Fibroblast of lung (primary cell): ENCODE measurements at regions not wholly inside any gene's neighbourhood (a gene's known extent, or its start where the extent isn't known, plus 50 kb on each side); places are given as distances from the start of the nearest gene placed in this dataset.

Source experiments
- DNase-seq, 2 donors: peaks; one replicate each; pipeline versions ENCODE4 v3.0.0 to v3.0.0-alpha.2; 2010; ENCODE audit warnings: low read depth in 2 of 2
- H2AFZ ChIP-seq: 2 replicates; pipeline ENCODE4 v1.5.1; 2012; ENCODE audit warnings: low read length, control low read depth, inconsistent platforms
- H3K27ac ChIP-seq: 2 replicates; pipeline ENCODE4 v1.5.1; 2011; ENCODE audit warnings: low read length, control low read depth; ENCODE audit not compliant: insufficient read depth
- H3K27me3 ChIP-seq: 2 replicates; pipeline ENCODE4 v1.5.1; 2011; ENCODE audit warnings: mild to moderate bottlenecking, low read length; ENCODE audit not compliant: control insufficient read depth, insufficient read depth
- H3K36me3 ChIP-seq: 2 replicates; pipeline ENCODE4 v1.5.1; 2011; ENCODE audit warnings: low read length; ENCODE audit not compliant: control insufficient read depth, insufficient read depth
- H3K4me1 ChIP-seq: 2 replicates; pipeline ENCODE4 v1.5.1; 2011; ENCODE audit warnings: low read length; ENCODE audit not compliant: control insufficient read depth, insufficient read depth; ENCODE audit errors: extremely low read depth
- H3K4me2 ChIP-seq: 2 replicates; pipeline ENCODE4 v1.5.1; 2011; ENCODE audit warnings: low read length, control low read depth; ENCODE audit not compliant: insufficient read depth; ENCODE audit errors: extremely low read depth
- H3K4me3 ChIP-seq, 4 experiments: fragments of 200-600 bp in 1 of 4; sonication (generic) in 1 of 4; replicated peaks in 1 of 4; 2 replicates each; pipeline ENCODE4 v1.5.1; 2011 to 2016; ENCODE audit warnings: low read length in 4 of 4, low read depth in 3 of 4, mild to moderate bottlenecking in 3 of 4, control low read depth in 2 of 4, inconsistent platforms in 1 of 4, mixed read lengths in 1 of 4; ENCODE audit not compliant: insufficient read depth in 1 of 4; ENCODE audit errors: control extremely low read depth in 1 of 4
- H3K79me2 ChIP-seq: 2 replicates; pipeline ENCODE4 v1.5.1; 2012; ENCODE audit warnings: mild to moderate bottlenecking, low read length, inconsistent platforms; ENCODE audit not compliant: control insufficient read depth, insufficient read depth
- H3K9ac ChIP-seq: 2 replicates; pipeline ENCODE4 v1.5.1; 2011; ENCODE audit warnings: mild to moderate bottlenecking, low read length, control low read depth; ENCODE audit not compliant: insufficient read depth
- H3K9me3 ChIP-seq: 2 replicates; pipeline ENCODE4 v1.5.1; 2012; ENCODE audit warnings: low read depth, low read length; ENCODE audit not compliant: control insufficient read depth, insufficient read depth
- H4K20me1 ChIP-seq: 2 replicates; pipeline ENCODE4 v1.5.1; 2011; ENCODE audit warnings: low read length; ENCODE audit not compliant: control insufficient read depth, insufficient read depth; ENCODE audit errors: extremely low read depth
- CTCF ChIP-seq, 2 donors: IDR thresholded peaks in 1 of 2; conservative IDR thresholded peaks in 1 of 2; 1 replicate in 1 of 2; 2 replicates in 1 of 2; pipeline ENCODE4 v1.5.1; 2011 to 2012; ENCODE audit warnings: low read length in 2 of 2, control low read depth in 1 of 2, inconsistent platforms in 1 of 2, low read depth in 1 of 2, mild to moderate bottlenecking in 1 of 2
- EZH2 ChIP-seq: IDR thresholded peaks from 2 replicates; pipeline ENCODE4 v1.5.1; 2012; ENCODE audit warnings: low read length, control low read depth, mild to moderate bottlenecking; ENCODE audit errors: missing control alignments

- no peaks in the 10 kb centered on the region for H3K4me1 ChIP-seq
- TF ChIP-seq CTCF (conservative IDR thresholded peaks at IDR 0.05 in 1 of 2, IDR thresholded peaks at IDR 0.05 in 1 of 2; ENCODE audit: low read depth in 1 of 2, low read length in 2 of 2) (no peak), EZH2 (no peak)
- H3K4me3 ChIP-seq, result no peak overlapping the region
- no peak overlapping the region for H3K4me2 ChIP-seq
- no peak overlapping the region for H2AFZ ChIP-seq
- no peak overlapping the region for H3K27ac ChIP-seq
- no peaks in the 10 kb centered on the region for H4K20me1 ChIP-seq
- no peak overlapping the region for H3K9ac ChIP-seq
- DNase-seq, result peak in 1 of 2 donors; percentile 14
- H3K79me2 ChIP-seq, result no peaks in the 10 kb centered on the region
- H3K9me3 ChIP-seq, result no peaks in the 10 kb centered on the region
- H3K27me3 ChIP-seq, result no peaks in the 10 kb centered on the region
- H3K36me3 ChIP-seq, result no peaks in the 10 kb centered on the region
These were observed 748.9 kb upstream of the NXPH2 start for GRCh38 chr2:139529080-139529479.

GRCh38 chr2:139526781-139527180 is 746.6 kb upstream of the NXPH2 start:
- Histone ChIP-seq H3K4me3 (no peak overlapping the region), H3K4me2 (no peak overlapping the region), H3K36me3 (no peaks in the 10 kb centered on the region), H2AFZ (no peak overlapping the region), H3K27me3 (no peaks in the 10 kb centered on the region), H3K9ac (no peak overlapping the region), H3K27ac (no peak overlapping the region), H3K79me2 (no peaks in the 10 kb centered on the region), H3K9me3 (no peaks in the 10 kb centered on the region), H3K4me1 (no peaks in the 10 kb centered on the region), H4K20me1 (no peaks in the 10 kb centered on the region)
- TF ChIP-seq CTCF (conservative IDR thresholded peaks at IDR 0.05 in 1 of 2, IDR thresholded peaks at IDR 0.05 in 1 of 2; ENCODE audit: low read depth in 1 of 2, low read length in 2 of 2) (no peak), EZH2 (no peak)
- no peak for DNase-seq

DNA sequence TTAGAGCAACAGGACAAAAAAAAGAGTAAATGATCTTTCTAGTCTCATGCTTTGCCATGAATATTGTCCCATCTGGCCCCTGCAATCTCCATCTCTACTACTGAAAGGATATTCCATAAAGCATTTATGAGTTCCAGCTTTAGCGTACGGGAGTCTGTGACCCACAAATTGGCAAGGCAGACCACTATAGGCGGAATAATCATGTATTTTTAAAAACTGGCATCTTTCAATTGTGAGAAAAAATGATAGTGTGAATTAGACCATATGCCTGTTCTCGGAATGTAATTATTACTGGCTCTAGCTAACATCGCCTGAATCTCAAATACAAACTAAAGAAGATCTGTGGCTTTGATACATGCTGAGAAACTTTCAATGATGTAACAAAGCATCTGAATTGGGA is 738.1 kb upstream of the NXPH2 start:
- H3K4me2 ChIP-seq, result no peak overlapping the region
- DNase-seq, result no peak
- no peak overlapping the region for H3K4me3 ChIP-seq
- no peaks in the 10 kb centered on the region for H3K27me3 ChIP-seq
- H3K79me2 ChIP-seq, result no peaks in the 10 kb centered on the region
- H2AFZ ChIP-seq, result no peak overlapping the region
- no peaks in the 10 kb centered on the region for H3K36me3 ChIP-seq
- H3K4me1 ChIP-seq, result no peaks in the 10 kb centered on the region
- TF ChIP-seq CTCF (conservative IDR thresholded peaks at IDR 0.05 in 1 of 2, IDR thresholded peaks at IDR 0.05 in 1 of 2; ENCODE audit: low read depth in 1 of 2, low read length in 2 of 2) (no peak), EZH2 (no peak)
- H4K20me1 ChIP-seq, result no peaks in the 10 kb centered on the region
- H3K9me3 ChIP-seq, result no peaks in the 10 kb centered on the region
- H3K27ac ChIP-seq, result no peak overlapping the region
- no peak overlapping the region for H3K9ac ChIP-seq
